DOHH2 (cell line): ENCODE measurements at regions not wholly inside any gene's neighbourhood (a gene's known extent, or its start where the extent isn't known, plus 50 kb on each side); places are given as distances from the start of the nearest gene placed in this dataset.

Experiments
- H3F3A ChIP-seq: fragments of 200-600 bp; sonication (generic), shearing (Covaris generic); 2 replicates; pipeline ENCODE4 v1.6.0; 2016; ENCODE audit warnings: antibody characterized with exemption, mild to moderate bottlenecking; ENCODE audit not compliant: control insufficient read depth, insufficient read depth
- H3K27ac ChIP-seq: fragments of 200-600 bp; sonication (generic); 2 replicates; pipeline ENCODE4 v1.5.1; 2014; ENCODE audit warnings: low read depth, mild to moderate bottlenecking, low read length, moderate library complexity
- H3K27me3 ChIP-seq: fragments of 200-600 bp; sonication (generic); 2 replicates; pipeline ENCODE4 v1.6.1; 2014; ENCODE audit warnings: mild to moderate bottlenecking, low read length, mixed read lengths; ENCODE audit not compliant: control insufficient read depth
- H3K36me3 ChIP-seq: fragments of 200-600 bp; sonication (generic); 2 replicates; pipeline ENCODE4 v1.6.1; 2014; ENCODE audit warnings: mild to moderate bottlenecking, low read length, moderate library complexity, mixed read lengths; ENCODE audit not compliant: control insufficient read depth
- H3K4me1 ChIP-seq: fragments of 200-600 bp; sonication (generic); 2 replicates; pipeline ENCODE4 v1.6.1; 2014; ENCODE audit warnings: mild to moderate bottlenecking, low read length, mixed read lengths; ENCODE audit not compliant: control insufficient read depth
- H3K4me2 ChIP-seq: fragments of 200-600 bp; sonication (generic); 2 replicates; pipeline ENCODE4 v1.6.0; 2014; ENCODE audit warnings: mild to moderate bottlenecking, low read length, moderate library complexity
- H3K4me3 ChIP-seq: fragments of 200-600 bp; sonication (generic); 2 replicates; pipeline ENCODE4 v1.5.1; 2014; ENCODE audit warnings: mild to moderate bottlenecking, low read length, mixed read lengths
- H3K79me2 ChIP-seq: fragments of 200-600 bp; sonication (generic); 2 replicates; pipeline ENCODE4 v1.6.1; 2014; ENCODE audit warnings: mild to moderate bottlenecking, low read length, mixed read lengths; ENCODE audit not compliant: control insufficient read depth
- H3K9me2 ChIP-seq: fragments of 200-600 bp; sonication (generic); replicated peaks from 2 replicates; pipeline ENCODE4 v1.6.1; 2014; ENCODE audit warnings: mild to moderate bottlenecking, low read length, mixed read lengths; ENCODE audit not compliant: control insufficient read depth
- H3K9me3 ChIP-seq: fragments of 200-600 bp; sonication (generic); 2 replicates; pipeline ENCODE4 v1.6.1; 2014; ENCODE audit warnings: antibody characterized with exemption, low read length, mixed read lengths; ENCODE audit not compliant: control insufficient read depth, insufficient read depth
- H4K20me1 ChIP-seq: fragments of 200-600 bp; sonication (generic); 2 replicates; pipeline ENCODE4 v1.6.0; 2014; ENCODE audit warnings: low read depth, mild to moderate bottlenecking, antibody characterized with exemption, low read length, moderate library complexity; ENCODE audit not compliant: control insufficient read depth, insufficient read depth
- CTCF ChIP-seq: fragments of 200-600 bp; sonication (generic); IDR thresholded peaks from one replicate; pipeline ENCODE4 v1.5.1; 2014; ENCODE audit warnings: antibody characterized with exemption, mild to moderate bottlenecking, low read depth, low read length; ENCODE audit not compliant: poor library complexity, severe bottlenecking
- EZH2phosphoT487 ChIP-seq: fragments of 200-600 bp; sonication (generic); IDR thresholded peaks from 2 replicates; pipeline ENCODE4 v1.6.1; 2017; ENCODE audit warnings: borderline replicate concordance, mild to moderate bottlenecking, antibody characterized with exemption, low read length, moderate library complexity, mixed read lengths

DNA sequence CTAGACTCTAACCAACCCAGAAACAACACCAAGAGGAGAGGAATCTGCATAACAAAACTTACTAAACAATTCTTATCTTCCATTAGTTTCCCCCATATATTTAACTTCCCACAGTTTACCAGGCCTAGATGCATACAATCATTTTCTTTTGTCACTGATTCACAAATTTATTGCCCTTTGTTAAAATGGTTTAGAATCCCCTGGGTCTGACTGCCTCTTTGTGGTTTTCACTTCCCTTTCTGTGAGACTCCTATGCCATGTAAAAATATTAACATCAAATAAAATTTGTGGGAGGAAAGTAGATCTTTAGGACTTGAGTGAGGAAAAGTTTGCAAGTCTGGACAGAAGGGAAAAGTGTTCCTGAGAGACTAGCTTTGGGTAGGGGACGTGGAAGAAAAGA is 393.8 kb upstream of the CNKSR2 start:
- Histone ChIP-seq H3K27ac (no peak overlapping the region), H3K79me2 (no peaks in the 10 kb centered on the region), H3K4me3 (no peak overlapping the region), H3K9me2 (no peaks in the 10 kb centered on the region), H3K4me1 (no peaks in the 10 kb centered on the region), H3K4me2 (no peak overlapping the region), H3K9me3 (no peaks in the 10 kb centered on the region), H3K36me3 (no peaks in the 10 kb centered on the region), H3F3A (no peaks in the 10 kb centered on the region), H4K20me1 (no peaks in the 10 kb centered on the region), H3K27me3 (no peaks in the 10 kb centered on the region)
- TF ChIP-seq EZH2phosphoT487, result no peak
- TF ChIP-seq CTCF, result no peak

- Histone ChIP-seq H3K79me2 (no peaks in the 10 kb centered on the region), H4K20me1 (no peaks in the 10 kb centered on the region), H3K27me3 (no peaks in the 10 kb centered on the region), H3K9me2 (no peaks in the 10 kb centered on the region), H3F3A (no peaks in the 10 kb centered on the region), H3K4me2 (no peak overlapping the region), H3K36me3 (no peaks in the 10 kb centered on the region), H3K4me3 (no peak overlapping the region), H3K4me1 (no peaks in the 10 kb centered on the region), H3K27ac (no peak overlapping the region), H3K9me3 (no peaks in the 10 kb centered on the region)
- TF ChIP-seq EZH2phosphoT487 (no peak), CTCF (no peak)
Measured at GRCh38 chrX:20974326-20974725, 399.9 kb upstream of the CNKSR2 start.

DNA sequence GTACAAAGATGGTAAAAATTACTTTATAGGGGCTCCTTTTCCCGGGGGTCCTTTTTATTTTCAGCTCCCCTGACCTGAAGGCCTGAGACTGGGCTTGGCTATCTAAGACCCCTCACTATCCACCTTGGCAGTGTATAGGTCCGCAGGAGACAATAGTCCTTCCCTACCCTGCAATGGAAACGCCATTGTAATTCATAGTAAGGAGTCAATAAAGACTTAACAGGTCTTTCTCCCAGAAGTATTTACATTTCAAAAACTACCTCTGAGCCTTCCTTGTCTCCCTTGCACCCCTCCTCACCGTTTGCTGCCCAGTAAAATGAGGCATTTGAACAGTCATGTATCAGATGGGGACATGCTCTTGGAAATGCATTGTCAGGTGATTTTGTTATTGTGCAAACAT is 401.2 kb upstream of the CNKSR2 start:
- no peak overlapping the region for H3K27ac ChIP-seq
- H3K36me3 ChIP-seq, result no peaks in the 10 kb centered on the region
- TF ChIP-seq CTCF (no peak), EZH2phosphoT487 (no peak)
- no peaks in the 10 kb centered on the region for H3K4me1 ChIP-seq
- H3K4me2 ChIP-seq, result no peak overlapping the region
- H3K79me2 ChIP-seq, result no peaks in the 10 kb centered on the region
- H3K9me3 ChIP-seq, result no peaks in the 10 kb centered on the region
- no peaks in the 10 kb centered on the region for H4K20me1 ChIP-seq
- H3K4me3 ChIP-seq, result no peak overlapping the region
- H3K27me3 ChIP-seq, result no peaks in the 10 kb centered on the region
- no peaks in the 10 kb centered on the region for H3K9me2 ChIP-seq
- no peaks in the 10 kb centered on the region for H3F3A ChIP-seq

- Histone ChIP-seq H3K4me2 (no peak overlapping the region), H3K27ac (no peak overlapping the region), H3K9me2 (no peaks in the 10 kb centered on the region), H3K27me3 (no peaks in the 10 kb centered on the region), H3K36me3 (no peaks in the 10 kb centered on the region), H4K20me1 (no peaks in the 10 kb centered on the region), H3K4me1 (no peaks in the 10 kb centered on the region), H3K4me3 (no peak overlapping the region), H3F3A (no peaks in the 10 kb centered on the region), H3K9me3 (no peaks in the 10 kb centered on the region), H3K79me2 (no peaks in the 10 kb centered on the region)
- no peak for TF ChIP-seq EZH2phosphoT487
- no peak for TF ChIP-seq CTCF
Measured at GRCh38 chrX:20971250-20971649, 403.0 kb upstream of the CNKSR2 start.
